Activated T-helper 2 cell treated with anti-CD3 and anti-CD28 coated beads, Interferon-gamma antibody, Interleukin-2, Interleukin-4, amounts not matched to agents 10 μg/mL and 5 μg/mL and 100 μg/mL, durations not matched to agents 14 hours and 24 hours and 36 hours (primary cell): ENCODE measurements at regions not wholly inside any gene's neighbourhood (a gene's known extent, or its start where the extent isn't known, plus 50 kb on each side); places are given as distances from the start of the nearest gene placed in this dataset.

ENCODE experiments used
- DNase-seq: peaks from one replicate; pipeline ENCODE4 v3.0.0; 2021; ENCODE audit warnings: low spot score
- H3K27ac Mint-ChIP-seq: one replicate; pipeline ENCODE4 v1.8.0; 2021; ENCODE audit warnings: mixed read lengths
- H3K27me3 Mint-ChIP-seq: one replicate; pipeline ENCODE4 v1.8.0; 2021; ENCODE audit warnings: low read depth, mixed read lengths
- H3K36me3 Mint-ChIP-seq: one replicate; pipeline ENCODE4 v1.8.0; 2021; ENCODE audit warnings: low read depth, mixed read lengths
- H3K4me1 Mint-ChIP-seq: one replicate; pipeline ENCODE4 v1.8.0; 2021; ENCODE audit warnings: low read depth, mixed read lengths
- H3K4me3 Mint-ChIP-seq: one replicate; pipeline ENCODE4 v1.8.0; 2021; ENCODE audit warnings: low read depth, mild to moderate bottlenecking, moderate library complexity, mixed read lengths
- H3K9me3 Mint-ChIP-seq: one replicate; pipeline ENCODE4 v1.8.0; 2021; ENCODE audit warnings: mixed read lengths
- intact Hi-C: fragments of 100-400 bp; cut with micrococcal nuclease; formaldehyde crosslinking; loops from one replicate; pipeline ENCODE4 v1.15.1; 2023

DNA sequence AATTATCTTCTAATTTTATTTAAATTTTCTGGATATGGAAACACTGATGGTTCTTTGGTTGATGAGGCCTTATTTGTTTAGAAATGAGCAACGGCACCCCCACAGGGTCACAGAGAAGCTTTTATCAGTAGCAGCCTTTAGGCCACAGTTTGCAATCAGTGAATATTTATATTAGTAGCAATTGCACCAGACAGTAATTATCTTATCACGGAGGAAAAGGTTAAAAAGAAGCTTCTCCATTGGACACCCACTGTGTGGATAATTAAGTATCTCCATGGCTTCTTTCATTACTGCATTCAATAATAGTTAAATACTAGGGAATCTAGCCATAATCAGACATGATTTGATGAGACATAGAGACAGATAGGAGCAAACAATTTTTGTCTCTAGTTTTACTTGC lies 2099.2 kb upstream of the PCDH20 start:
- H3K9me3 Mint-ChIP-seq = peaks cover 26% of the 10 kb centered on the region
- no peaks in the 10 kb centered on the region for H3K36me3 Mint-ChIP-seq
- DNase-seq = no peak
- H3K4me3 Mint-ChIP-seq = no peak overlapping the region
- intact Hi-C loops = no loop called here
- no peaks in the 10 kb centered on the region for H3K27me3 Mint-ChIP-seq
- no peaks in the 10 kb centered on the region for H3K4me1 Mint-ChIP-seq
- H3K27ac Mint-ChIP-seq = no peak overlapping the region

DNA sequence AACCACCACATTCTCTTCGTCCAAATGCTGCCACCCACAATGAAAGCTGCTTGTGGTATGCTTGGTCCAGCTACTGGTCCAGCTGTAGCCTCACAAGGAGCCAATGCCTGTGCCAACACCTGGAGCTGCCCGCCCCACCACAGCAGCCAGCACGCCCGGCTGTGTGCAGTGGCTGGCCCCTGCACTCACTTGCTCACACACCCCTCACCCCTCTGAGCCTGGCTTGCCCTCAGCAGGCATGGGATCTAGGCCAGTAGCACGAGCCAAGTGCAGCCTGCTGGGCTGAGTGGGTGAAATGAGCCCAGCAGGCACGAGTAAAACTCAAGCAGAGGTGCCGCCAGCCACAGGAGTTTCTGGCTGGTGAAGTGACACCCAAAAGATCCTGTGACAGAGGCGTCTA lies 2096.4 kb upstream of the PCDH20 start:
- H3K27ac Mint-ChIP-seq = no peak overlapping the region
- intact Hi-C loops = no loop called here
- no peak for DNase-seq
- no peak overlapping the region for H3K4me3 Mint-ChIP-seq
- H3K36me3 Mint-ChIP-seq = no peaks in the 10 kb centered on the region
- no peaks in the 10 kb centered on the region for H3K4me1 Mint-ChIP-seq
- H3K27me3 Mint-ChIP-seq = no peaks in the 10 kb centered on the region
- H3K9me3 Mint-ChIP-seq = peaks cover 22% of the 10 kb centered on the region

DNA sequence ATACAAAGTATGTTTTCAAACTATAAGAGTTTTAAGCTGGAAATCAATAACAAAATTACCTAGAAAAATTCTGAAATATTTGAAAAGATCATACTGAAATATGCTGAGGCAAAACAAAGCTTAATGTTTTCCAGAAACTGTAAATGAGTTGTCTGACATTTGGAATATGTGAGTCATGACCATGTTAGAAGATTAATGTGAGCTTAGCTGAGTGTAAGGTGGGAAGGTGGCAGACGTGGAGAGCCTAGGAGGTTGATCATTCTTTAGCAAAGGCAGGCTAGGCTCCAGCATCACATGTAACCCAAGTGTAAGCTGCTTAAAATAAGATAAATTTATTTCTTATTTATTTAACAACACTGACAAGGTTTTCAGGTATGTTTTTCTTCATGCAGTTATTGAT lies 2086.1 kb upstream of the PCDH20 start:
- no peaks in the 10 kb centered on the region for H3K4me1 Mint-ChIP-seq
- no peak overlapping the region for H3K27ac Mint-ChIP-seq
- H3K36me3 Mint-ChIP-seq = no peaks in the 10 kb centered on the region
- no peaks in the 10 kb centered on the region for H3K27me3 Mint-ChIP-seq
- peaks cover 12% of the 10 kb centered on the region for H3K9me3 Mint-ChIP-seq
- DNase-seq = no peak
- no peak overlapping the region for H3K4me3 Mint-ChIP-seq
- intact Hi-C loops = no loop called here

DNA sequence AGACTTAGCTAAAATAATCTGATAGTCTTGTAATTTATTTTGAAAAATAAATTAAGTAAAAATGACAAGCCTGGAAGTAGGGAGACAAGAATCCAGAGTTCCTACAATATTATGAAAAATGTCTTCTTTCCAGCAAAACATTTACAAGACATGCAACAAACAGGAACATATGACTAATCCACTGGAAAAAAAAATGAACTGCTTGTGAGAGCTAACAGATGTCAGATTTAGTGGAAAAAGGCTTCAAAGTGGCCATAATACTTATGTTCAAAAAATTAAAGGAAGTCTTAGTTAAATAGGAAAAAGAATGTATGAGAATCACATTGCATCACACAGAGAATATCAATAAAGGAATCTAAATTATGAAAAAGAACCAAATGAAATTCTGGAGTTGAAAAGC lies 2082.0 kb upstream of the PCDH20 start:
- Mint-ChIP-seq H3K9me3 (peaks cover 15% of the 10 kb centered on the region), H3K27me3 (no peaks in the 10 kb centered on the region), H3K4me1 (no peaks in the 10 kb centered on the region), H3K4me3 (no peak overlapping the region), H3K27ac (no peak overlapping the region), H3K36me3 (no peaks in the 10 kb centered on the region)
- intact Hi-C loops = no loop called here
- DNase-seq = no peak

DNA sequence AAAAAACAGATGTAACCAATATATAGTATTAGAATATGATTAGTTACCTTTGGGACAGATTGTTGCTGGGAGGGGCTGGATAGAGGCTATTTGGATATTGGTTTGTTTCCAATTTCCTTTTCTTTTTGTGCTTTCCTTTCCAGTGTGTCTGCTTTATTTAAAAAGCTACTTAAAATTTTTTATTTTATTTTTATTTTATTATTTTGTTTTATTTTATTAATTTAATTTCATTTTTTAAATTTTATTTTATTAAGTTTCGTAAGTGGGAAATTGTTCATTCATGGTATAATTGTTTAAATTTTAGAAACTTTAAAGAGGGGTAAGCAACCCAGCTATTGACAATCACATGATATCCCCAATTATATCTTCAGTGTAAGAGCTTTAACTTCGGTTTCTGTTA lies 2077.0 kb upstream of the PCDH20 start:
- Mint-ChIP-seq H3K27me3 (no peaks in the 10 kb centered on the region), H3K4me3 (no peak overlapping the region), H3K4me1 (no peaks in the 10 kb centered on the region), H3K27ac (no peak overlapping the region), H3K9me3 (peaks cover 4% of the 10 kb centered on the region), H3K36me3 (no peaks in the 10 kb centered on the region)
- intact Hi-C loops = no loop called here
- no peak for DNase-seq

DNA sequence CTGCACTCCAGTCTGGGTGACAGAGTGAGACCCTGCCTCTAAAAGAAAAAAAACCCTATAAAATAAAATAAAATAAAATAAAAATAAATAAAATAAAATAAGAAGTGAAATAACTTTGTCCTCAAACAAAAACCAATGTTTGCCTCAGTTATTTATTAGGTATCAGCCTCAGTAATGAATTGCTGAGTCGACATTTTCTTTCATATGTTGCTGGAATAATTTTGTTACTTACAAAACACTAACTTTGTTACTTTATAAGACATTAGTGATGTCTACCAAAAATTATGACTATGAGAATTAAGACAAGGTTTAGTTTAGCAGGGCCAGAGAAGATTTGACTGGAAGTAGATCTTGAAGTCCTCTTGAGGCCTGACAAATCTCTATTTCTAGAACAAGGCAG lies 2074.5 kb upstream of the PCDH20 start:
- no peak overlapping the region for H3K4me3 Mint-ChIP-seq
- peaks cover 9% of the 10 kb centered on the region for H3K9me3 Mint-ChIP-seq

DNA sequence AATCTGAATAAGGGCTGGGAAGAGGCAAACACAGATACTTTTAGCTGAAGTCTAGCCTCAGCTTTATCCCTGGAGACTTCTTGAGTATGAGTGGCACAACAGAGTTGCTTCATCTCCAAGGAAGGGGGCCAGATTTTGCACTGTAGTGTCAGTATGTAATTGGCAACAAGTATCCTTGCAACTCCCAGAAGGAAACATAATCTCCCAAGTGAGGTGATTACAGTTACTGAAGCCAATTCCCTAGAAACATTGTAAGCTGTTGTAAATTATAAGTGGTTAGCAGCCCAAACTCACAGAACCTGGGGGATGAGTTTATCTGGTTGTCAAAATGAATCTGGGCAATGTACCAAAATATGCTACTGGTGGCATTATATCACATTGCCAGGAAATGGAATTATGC lies 2065.7 kb upstream of the PCDH20 start:
- H3K36me3 Mint-ChIP-seq = no peaks in the 10 kb centered on the region
- DNase-seq = no peak
- H3K4me3 Mint-ChIP-seq = no peak overlapping the region
- no peaks in the 10 kb centered on the region for H3K27me3 Mint-ChIP-seq
- intact Hi-C loops = no loop called here
- H3K4me1 Mint-ChIP-seq = no peaks in the 10 kb centered on the region
- peaks cover 11% of the 10 kb centered on the region for H3K9me3 Mint-ChIP-seq
- no peak overlapping the region for H3K27ac Mint-ChIP-seq

More for the DNA sequence above, 2074.5 kb upstream of the PCDH20 start:
- Mint-ChIP-seq H3K4me1 (no peaks in the 10 kb centered on the region), H3K36me3 (no peaks in the 10 kb centered on the region), H3K27ac (no peak overlapping the region), H3K27me3 (no peaks in the 10 kb centered on the region)
- intact Hi-C loops = no loop called here
- DNase-seq = no peak

DNA sequence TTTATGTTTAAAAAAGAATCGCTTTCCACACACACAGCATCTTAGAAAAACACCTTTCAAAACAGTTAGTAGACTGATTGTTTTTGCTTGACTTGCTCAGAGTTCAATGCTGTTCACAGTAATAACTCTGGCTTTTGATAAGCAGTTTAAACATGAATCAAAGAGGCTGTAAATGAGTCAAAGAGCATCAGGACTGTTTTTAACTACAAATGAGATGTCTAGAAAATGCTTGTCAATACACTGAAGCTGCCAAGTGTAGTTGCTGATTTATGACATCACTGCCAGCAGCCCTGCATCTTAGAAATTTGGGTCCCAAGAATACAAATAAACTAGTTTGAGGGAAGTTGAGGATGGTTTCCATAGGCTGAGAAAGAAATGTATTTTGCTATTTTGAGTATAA lies 2057.1 kb upstream of the PCDH20 start:
- H3K4me3 Mint-ChIP-seq = no peak overlapping the region
- DNase-seq = no peak
- no peaks in the 10 kb centered on the region for H3K27me3 Mint-ChIP-seq
- no peaks in the 10 kb centered on the region for H3K36me3 Mint-ChIP-seq
- no peaks in the 10 kb centered on the region for H3K4me1 Mint-ChIP-seq
- intact Hi-C loops = no loop called here
- peaks cover 22% of the 10 kb centered on the region for H3K9me3 Mint-ChIP-seq
- H3K27ac Mint-ChIP-seq = no peak overlapping the region

DNA sequence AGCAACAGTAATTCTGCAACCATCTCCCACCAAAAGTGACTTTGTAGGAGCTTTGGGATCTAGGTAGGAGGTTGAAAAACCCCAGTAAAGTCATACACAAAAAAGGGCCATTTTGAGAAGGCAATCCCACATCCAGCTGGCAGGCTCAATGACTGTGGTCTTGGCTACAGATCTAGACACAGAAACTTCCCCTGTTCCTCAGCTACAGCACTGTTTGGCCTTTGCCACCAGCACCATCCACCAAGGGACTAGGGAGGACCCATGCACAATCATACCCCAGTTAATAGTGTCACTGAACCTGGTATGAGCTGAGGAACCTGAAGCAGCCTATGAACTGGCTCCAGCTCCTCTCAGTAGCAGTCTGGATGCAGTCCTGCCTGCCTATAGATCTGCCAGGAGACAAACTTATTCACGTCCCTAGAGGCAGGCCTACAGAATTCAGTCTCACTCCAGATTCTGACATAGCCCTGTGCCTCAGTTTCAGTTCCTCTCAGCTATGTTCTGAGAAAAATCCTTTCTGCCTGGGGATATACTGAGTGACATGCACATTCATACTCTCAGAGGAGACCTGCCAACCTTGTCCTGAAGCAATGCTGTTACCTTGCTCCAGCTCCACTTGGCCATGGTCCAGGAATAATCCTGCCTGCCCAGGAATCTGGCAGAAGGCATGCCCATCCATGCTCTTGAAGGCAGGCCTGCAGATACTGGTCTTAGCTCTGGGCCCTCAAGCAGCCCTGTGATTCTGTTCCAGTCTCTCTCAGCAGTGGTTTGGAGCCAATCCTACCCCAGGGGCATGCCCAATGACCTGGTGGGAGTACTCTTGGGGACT lies 2048.3 kb upstream of the PCDH20 start:
- H3K36me3 Mint-ChIP-seq = no peaks in the 10 kb centered on the region
- H3K27ac Mint-ChIP-seq = no peak overlapping the region
- peaks cover 16% of the 10 kb centered on the region for H3K9me3 Mint-ChIP-seq
- intact Hi-C loops = no loop called here
- H3K27me3 Mint-ChIP-seq = no peaks in the 10 kb centered on the region
- no peak for DNase-seq
- no peaks in the 10 kb centered on the region for H3K4me1 Mint-ChIP-seq
- H3K4me3 Mint-ChIP-seq = no peak overlapping the region

DNA sequence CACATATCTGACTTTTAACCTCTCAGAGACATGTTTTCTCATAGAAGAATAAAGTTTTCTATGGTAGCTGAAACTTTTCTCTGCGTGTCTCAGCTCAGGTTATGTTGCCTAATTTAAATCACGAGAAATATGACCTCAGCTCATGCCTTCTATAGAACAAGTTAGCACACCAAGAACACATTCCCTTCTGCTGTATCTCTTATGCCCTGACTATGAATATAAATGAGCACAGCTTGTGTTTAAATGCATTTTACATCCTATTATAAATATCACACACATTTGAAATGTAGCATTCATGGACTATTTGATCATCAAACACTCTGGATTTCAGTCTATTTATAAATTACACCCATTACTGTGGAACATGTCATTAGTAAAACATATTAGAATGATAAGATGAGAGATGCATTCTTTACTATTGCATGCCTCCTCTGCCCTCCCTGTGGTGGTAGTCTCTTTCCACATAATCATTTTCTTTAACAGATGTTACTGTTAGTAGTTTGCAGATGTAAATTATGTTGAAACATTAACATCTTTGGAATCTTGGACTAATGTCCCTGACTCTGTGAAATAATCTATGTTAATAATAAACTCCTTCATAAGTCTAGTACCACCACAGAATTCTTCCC lies 2044.9 kb upstream of the PCDH20 start:
- Mint-ChIP-seq H3K4me1 (no peaks in the 10 kb centered on the region), H3K36me3 (no peaks in the 10 kb centered on the region), H3K27ac (no peak overlapping the region), H3K4me3 (no peak overlapping the region), H3K27me3 (no peaks in the 10 kb centered on the region), H3K9me3 (peaks cover 11% of the 10 kb centered on the region)
- intact Hi-C loops = no loop called here
- DNase-seq = no peak

DNA sequence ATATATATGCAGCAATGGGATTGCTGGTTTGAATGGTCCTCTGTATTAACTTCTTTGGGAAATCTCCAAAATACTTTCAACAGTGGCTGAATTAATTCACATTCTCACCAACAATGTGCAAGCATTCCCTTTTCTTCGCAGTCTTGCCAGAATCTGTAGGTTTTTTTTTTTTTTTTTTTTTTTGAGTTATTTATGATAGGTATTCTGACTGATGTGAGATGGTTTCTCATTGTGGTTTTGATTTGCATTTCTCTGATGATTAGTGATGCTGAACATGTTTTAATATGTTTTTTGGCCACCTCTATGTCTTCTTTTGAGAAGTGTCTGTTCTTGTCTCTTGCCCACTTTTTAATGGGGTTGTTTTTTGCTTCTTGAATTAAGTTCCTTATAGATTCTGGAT lies 2041.5 kb upstream of the PCDH20 start:
- Mint-ChIP-seq H3K4me3 (no peak overlapping the region), H3K36me3 (no peaks in the 10 kb centered on the region), H3K27ac (no peak overlapping the region), H3K9me3 (peaks cover 32% of the 10 kb centered on the region), H3K4me1 (no peaks in the 10 kb centered on the region), H3K27me3 (no peaks in the 10 kb centered on the region)
- no peak for DNase-seq
- intact Hi-C loops = no loop called here

DNA sequence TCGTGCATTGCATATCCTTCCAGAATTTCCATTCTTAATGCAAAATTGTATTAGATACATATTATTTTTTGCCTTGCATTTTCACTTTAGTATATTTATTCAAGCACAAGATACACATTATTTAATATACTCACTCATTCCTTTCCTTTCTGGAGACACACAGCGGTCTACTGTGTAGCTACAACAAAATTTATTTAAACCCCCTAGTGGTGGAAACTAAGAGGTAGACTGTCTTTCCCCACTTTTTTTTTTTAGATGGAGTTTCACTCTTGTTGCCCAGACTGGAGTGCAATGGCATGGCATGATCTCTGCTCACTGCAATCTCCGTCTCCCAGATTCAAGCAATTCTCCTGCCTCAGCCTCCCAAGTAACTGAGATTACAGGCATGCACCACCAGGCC lies 2040.3 kb upstream of the PCDH20 start:
- H3K4me3 Mint-ChIP-seq = no peak overlapping the region
- H3K36me3 Mint-ChIP-seq = no peaks in the 10 kb centered on the region
- H3K4me1 Mint-ChIP-seq = no peaks in the 10 kb centered on the region
- no peaks in the 10 kb centered on the region for H3K27me3 Mint-ChIP-seq
- H3K27ac Mint-ChIP-seq = no peak overlapping the region
- intact Hi-C loops = no loop called here
- H3K9me3 Mint-ChIP-seq = peaks cover 33% of the 10 kb centered on the region
- DNase-seq = no peak

DNA sequence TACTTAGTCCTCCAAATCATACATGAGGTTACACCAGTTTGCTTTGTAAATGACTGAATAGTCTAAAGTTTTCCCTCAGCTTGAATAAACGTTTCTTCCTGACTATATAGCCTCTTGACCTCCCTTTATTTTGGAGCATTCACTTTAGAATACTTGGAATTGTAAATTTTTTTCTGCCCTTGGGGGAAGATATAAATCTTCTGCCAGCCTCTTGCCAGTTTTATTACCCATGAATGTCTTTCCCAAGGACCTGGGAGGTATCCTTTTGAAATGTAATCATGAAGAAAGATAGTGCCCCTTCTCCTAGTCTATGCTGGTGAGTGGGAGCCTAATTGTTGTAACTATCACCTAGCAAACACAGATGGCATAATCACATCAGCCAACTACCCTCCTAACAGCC lies 2033.9 kb upstream of the PCDH20 start:
- Mint-ChIP-seq H3K4me3 (no peak overlapping the region), H3K9me3 (peaks cover 19% of the 10 kb centered on the region), H3K4me1 (no peaks in the 10 kb centered on the region), H3K36me3 (no peaks in the 10 kb centered on the region), H3K27ac (no peak overlapping the region), H3K27me3 (no peaks in the 10 kb centered on the region)
- DNase-seq = no peak
- intact Hi-C loops = no loop called here
